ENCODE measurements at regions not wholly inside any gene's neighbourhood (a gene's known extent, or its start where the extent isn't known, plus 50 kb on each side); places are given as distances from the start of the nearest gene placed in this dataset.

DNA sequence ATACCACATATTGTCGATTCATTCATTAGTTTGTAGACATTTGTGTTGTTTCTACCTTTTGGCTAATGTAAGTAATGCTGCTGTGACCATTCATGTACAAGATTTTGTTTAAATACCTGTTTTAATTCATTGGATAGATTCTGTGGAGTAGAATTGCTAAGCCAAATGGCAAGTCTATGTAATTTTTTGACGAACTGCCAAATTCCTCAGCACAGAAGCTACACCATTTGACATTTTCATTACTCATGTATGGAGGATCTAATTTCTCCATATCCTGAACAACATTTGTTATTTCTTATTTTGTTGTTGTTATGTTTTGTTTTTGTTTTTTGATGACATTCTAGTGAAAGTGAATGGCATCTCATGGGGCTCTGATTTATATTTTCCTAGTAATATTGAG lies 1351.3 kb upstream of the SORCS1 start:
- Histone ChIP-seq H4K91ac (ENCODE audit: insufficient read depth, low read depth, low read length) (no peak overlapping the region), H3K9me1 (ENCODE audit: insufficient read depth, low read length) (no peaks in the 10 kb centered on the region), H3K56ac (ENCODE audit: extremely low read depth, insufficient read depth, low read length) (no peak overlapping the region), H4K8ac (ENCODE audit: low read depth in 2 of 2, low read length in 2 of 2) (no peak overlapping the region), H4K20me1 (ENCODE audit: insufficient read depth, low read length) (no peaks in the 10 kb centered on the region), H3K9me3 (ENCODE audit: control insufficient read depth, insufficient read depth, low read length) (peaks cover 2% of the 10 kb centered on the region; the same call in 1 of the 2 replicates), H3K4me3 (ENCODE audit: insufficient read depth, low read depth, low read length) (no peak overlapping the region), H3K18ac (ENCODE audit: low read depth, low read length) (no peak overlapping the region), H2BK20ac (ENCODE audit: low read depth, low read length) (no peak overlapping the region), H3K23ac (ENCODE audit: low read depth, low read length) (no peak overlapping the region), H3K36me3 (ENCODE audit: control insufficient read depth, insufficient read depth, low read length) (no peaks in the 10 kb centered on the region), H2AK5ac (ENCODE audit: low read depth, low read length) (no peak overlapping the region), H2BK120ac (ENCODE audit: low read depth, low read length) (no peak overlapping the region), H4K5ac (ENCODE audit: low read depth, low read length) (no peak overlapping the region), H3K79me1 (ENCODE audit: low read depth in 1 of 2, low read length in 2 of 2) (no peaks in the 10 kb centered on the region), H2BK15ac (ENCODE audit: low read depth, low read length) (no peak overlapping the region), H3K4ac (ENCODE audit: low read depth, low read length) (no peak overlapping the region), H3K27ac (ENCODE audit: insufficient read depth, low read length) (no peak overlapping the region), H3K4me1 (ENCODE audit: control insufficient read depth, insufficient read depth, low read length) (no peaks in the 10 kb centered on the region), H3K9ac (ENCODE audit: low read depth, low read length) (no peak overlapping the region), H2AK9ac (replicated peaks; ENCODE audit: low read depth, low read length, poor library complexity) (no peak overlapping the region), H3K14ac (replicated peaks; ENCODE audit: low read depth, low read length) (no peak overlapping the region), H2AFZ (replicated peaks; ENCODE audit: low read length, poor library complexity) (no peak overlapping the region), H3K27me3 (ENCODE audit: control insufficient read depth, insufficient read depth, low read length) (no peaks in the 10 kb centered on the region), H2BK5ac (ENCODE audit: low read depth, low read length, poor library complexity, severe bottlenecking) (no peak overlapping the region), H3K4me2 (ENCODE audit: low read depth, low read length) (no peak overlapping the region)
- CTCF ChIA-PET: no interaction called here
- POLR2A ChIA-PET (ENCODE audit: unreplicated experiment): no interaction called here
- no CpG with 5 or more reads among the region's 2 CpGs for WGBS, 2 experiments (ENCODE audit: extremely low coverage in 2 of 2, insufficient read length in 1 of 2)
- dilution Hi-C loops (cut with HindIII; ENCODE audit: low sequenced_read_pairs, unreplicated experiment): no loop called here
- in situ Hi-C loops (cut with MboI; ENCODE audit: low sequenced_read_pairs): no loop called here
- ATAC-seq (ENCODE audit: low read depth) (no peak), DNase-seq (no peak)
- no peak for TF ChIP-seq MAFK (IDR thresholded peaks at IDR 0.05; ENCODE audit: low read depth, low read length)
- TF ChIP-seq, protein P1, sequence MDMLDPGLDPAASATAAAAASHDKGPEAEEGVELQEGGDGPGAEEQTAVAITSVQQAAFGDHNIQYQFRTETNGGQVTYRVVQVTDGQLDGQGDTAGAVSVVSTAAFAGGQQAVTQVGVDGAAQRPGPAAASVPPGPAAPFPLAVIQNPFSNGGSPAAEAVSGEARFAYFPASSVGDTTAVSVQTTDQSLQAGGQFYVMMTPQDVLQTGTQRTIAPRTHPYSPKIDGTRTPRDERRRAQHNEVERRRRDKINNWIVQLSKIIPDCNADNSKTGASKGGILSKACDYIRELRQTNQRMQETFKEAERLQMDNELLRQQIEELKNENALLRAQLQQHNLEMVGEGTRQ (IDR thresholded peaks at IDR 0.05; ENCODE audit: low read depth, low read length): no peak
- no peak for TF ChIP-seq MAZ (IDR thresholded peaks at IDR 0.05; ENCODE audit: borderline replicate concordance, low read depth, low read length)
- no peak for TF ChIP-seq CEBPB (IDR thresholded peaks at IDR 0.05; ENCODE audit: low read depth, low read length)
- TF ChIP-seq ELK1 (IDR thresholded peaks at IDR 0.05; ENCODE audit: borderline replicate concordance, low read depth, low read length): no peak
- no peak for TF ChIP-seq RAD21 (IDR thresholded peaks at IDR 0.05; ENCODE audit: low read length)
- no peak for TF ChIP-seq NFE2L2 (IDR thresholded peaks at IDR 0.05; ENCODE audit: low read depth, low read length)
- TF ChIP-seq CHD1 (IDR thresholded peaks at IDR 0.05; ENCODE audit: low read depth, low read length): no peak
- no peak for TF ChIP-seq BHLHE40 (IDR thresholded peaks at IDR 0.05; ENCODE audit: low read depth, low read length)
- TF ChIP-seq, protein P2, sequence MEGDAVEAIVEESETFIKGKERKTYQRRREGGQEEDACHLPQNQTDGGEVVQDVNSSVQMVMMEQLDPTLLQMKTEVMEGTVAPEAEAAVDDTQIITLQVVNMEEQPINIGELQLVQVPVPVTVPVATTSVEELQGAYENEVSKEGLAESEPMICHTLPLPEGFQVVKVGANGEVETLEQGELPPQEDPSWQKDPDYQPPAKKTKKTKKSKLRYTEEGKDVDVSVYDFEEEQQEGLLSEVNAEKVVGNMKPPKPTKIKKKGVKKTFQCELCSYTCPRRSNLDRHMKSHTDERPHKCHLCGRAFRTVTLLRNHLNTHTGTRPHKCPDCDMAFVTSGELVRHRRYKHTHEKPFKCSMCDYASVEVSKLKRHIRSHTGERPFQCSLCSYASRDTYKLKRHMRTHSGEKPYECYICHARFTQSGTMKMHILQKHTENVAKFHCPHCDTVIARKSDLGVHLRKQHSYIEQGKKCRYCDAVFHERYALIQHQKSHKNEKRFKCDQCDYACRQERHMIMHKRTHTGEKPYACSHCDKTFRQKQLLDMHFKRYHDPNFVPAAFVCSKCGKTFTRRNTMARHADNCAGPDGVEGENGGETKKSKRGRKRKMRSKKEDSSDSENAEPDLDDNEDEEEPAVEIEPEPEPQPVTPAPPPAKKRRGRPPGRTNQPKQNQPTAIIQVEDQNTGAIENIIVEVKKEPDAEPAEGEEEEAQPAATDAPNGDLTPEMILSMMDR (conservative IDR thresholded peaks at IDR 0.05; ENCODE audit: low read depth, low read length): no peak
- TF ChIP-seq FOS (IDR thresholded peaks at IDR 0.05; ENCODE audit: low read depth, low read length): no peak
- TF ChIP-seq RFX5 (IDR thresholded peaks at IDR 0.05; ENCODE audit: low read depth, low read length): no peak
- no peak for TF ChIP-seq POLR2A (IDR thresholded peaks at IDR 0.05; ENCODE audit: low read depth, low read length)
- no peak for TF ChIP-seq RCOR1 (IDR thresholded peaks at IDR 0.05; ENCODE audit: insufficient replicate concordance, low read length)
- TF ChIP-seq MXI1 (IDR thresholded peaks at IDR 0.05; ENCODE audit: borderline replicate concordance, low read depth, low read length): no peak
- TF ChIP-seq SMC3 (IDR thresholded peaks at IDR 0.05; ENCODE audit: low read depth, low read length): no peak
- BruUV-seq (replicated peaks): no TSS peak
- intact Hi-C loops (cut with micrococcal nuclease): no loop called here

Measured in IMR-90 (cell line).